ENCODE measurements at regions not wholly inside any gene's neighbourhood (a gene's known extent, or its start where the extent isn't known, plus 50 kb on each side); places are given as distances from the start of the nearest gene placed in this dataset.
"Not testable (repeated sequence)": the region's sequence is repeated elsewhere in the genome, so short reads cannot be mapped to it uniquely, and the experiment has no call there.

DNA sequence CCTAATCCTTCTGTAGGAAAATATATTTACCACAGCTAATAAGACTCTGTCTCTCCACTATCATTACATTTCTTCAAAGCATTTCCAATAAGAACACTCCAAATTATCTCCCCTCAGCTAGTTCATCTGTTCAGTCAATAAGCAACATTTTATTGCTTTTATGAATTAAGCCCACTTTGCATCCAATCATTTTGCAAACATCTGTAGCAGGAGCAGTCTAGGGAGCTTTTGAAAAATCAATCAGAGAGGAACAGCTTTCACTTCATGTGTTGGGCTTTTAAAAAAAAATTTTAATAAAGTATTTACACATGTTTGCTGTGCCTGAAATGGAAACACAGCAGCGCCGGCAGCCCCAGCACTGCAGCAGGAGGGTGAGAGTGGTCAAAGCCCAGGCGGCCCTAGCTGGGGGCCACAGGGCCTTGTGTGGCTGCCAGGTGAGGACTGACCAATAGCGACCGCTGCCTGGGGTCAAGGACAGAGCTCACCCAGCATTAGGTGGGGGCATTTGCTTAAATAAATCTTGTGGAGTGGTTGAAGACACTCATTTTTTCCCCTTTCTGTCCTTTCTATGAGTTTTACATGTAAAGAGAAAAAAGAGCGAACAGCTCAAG, 250.7 kb downstream of the RNF144A start:
- Histone ChIP-seq H3K9me3 (ENCODE audit: low read length) (no peaks in the 10 kb centered on the region), H3K36me3 (ENCODE audit: insufficient read depth, low read length) (no peaks in the 10 kb centered on the region), H3K4me1 (ENCODE audit: insufficient read depth, low read length) (peaks cover 4% of the 10 kb centered on the region), H2AFZ (ENCODE audit: low read depth, low read length) (no peak overlapping the region), H3K4me3 (ENCODE audit: low read length) (no peak overlapping the region), H3K27me3 (ENCODE audit: insufficient read depth, low read length) (no peaks in the 10 kb centered on the region)

DNA sequence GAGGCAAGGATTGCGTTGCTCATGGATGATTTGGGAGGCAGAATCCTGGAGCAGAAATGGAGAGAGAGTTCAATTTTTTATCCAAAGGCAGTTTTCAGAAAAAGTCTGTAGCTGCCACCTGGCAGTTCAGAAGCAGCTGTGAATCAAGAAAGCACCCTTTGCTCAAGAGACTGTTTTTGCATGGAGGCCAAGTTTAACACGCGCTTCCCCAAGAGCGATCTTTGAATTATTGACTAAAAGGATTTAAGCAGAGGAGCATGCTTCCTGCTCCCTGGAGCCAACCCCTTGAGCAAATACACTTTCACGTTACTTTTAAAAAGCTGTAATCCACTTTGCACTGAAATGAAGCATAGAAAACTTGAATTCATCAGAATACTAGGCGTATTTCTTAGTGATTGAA, 252.4 kb downstream of the RNF144A start:
- no peak overlapping the region for H3K4me3 ChIP-seq (ENCODE audit: low read length)
- no peaks in the 10 kb centered on the region for H3K36me3 ChIP-seq (ENCODE audit: insufficient read depth, low read length)
- H3K9me3 ChIP-seq (ENCODE audit: low read length), result no peaks in the 10 kb centered on the region
- no peak overlapping the region for H2AFZ ChIP-seq (ENCODE audit: low read depth, low read length)
- no peaks in the 10 kb centered on the region for H3K4me1 ChIP-seq (ENCODE audit: insufficient read depth, low read length)
- H3K27me3 ChIP-seq (ENCODE audit: insufficient read depth, low read length), result no peaks in the 10 kb centered on the region

DNA sequence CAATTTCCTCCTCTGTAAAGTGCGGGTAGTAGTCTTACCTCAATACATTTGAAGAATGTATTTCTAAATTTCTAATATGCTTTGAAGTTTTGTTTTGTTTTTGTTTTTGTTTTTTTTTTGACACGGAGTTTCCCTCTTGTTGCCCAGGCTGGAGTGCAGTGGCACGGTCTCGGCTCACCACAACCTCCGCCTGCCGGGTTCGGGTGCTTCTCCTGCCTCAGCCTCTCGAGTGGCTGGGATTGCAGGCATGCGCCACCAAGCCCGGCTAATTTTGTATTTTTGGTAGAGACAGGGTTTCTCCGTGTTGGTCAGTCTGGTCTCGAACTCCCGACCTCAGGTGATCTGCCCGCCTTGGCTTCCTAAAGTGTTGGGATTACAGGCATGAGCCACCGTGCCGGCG, 261.8 kb downstream of the RNF144A start:
- H3K36me3 ChIP-seq (ENCODE audit: insufficient read depth, low read length); H3K9me3 ChIP-seq (ENCODE audit: low read length); H3K4me3 ChIP-seq (ENCODE audit: low read length); H3K4me1 ChIP-seq (ENCODE audit: insufficient read depth, low read length); H2AFZ ChIP-seq (ENCODE audit: low read depth, low read length); H3K27me3 ChIP-seq (ENCODE audit: insufficient read depth, low read length): not testable (repeated sequence)

DNA sequence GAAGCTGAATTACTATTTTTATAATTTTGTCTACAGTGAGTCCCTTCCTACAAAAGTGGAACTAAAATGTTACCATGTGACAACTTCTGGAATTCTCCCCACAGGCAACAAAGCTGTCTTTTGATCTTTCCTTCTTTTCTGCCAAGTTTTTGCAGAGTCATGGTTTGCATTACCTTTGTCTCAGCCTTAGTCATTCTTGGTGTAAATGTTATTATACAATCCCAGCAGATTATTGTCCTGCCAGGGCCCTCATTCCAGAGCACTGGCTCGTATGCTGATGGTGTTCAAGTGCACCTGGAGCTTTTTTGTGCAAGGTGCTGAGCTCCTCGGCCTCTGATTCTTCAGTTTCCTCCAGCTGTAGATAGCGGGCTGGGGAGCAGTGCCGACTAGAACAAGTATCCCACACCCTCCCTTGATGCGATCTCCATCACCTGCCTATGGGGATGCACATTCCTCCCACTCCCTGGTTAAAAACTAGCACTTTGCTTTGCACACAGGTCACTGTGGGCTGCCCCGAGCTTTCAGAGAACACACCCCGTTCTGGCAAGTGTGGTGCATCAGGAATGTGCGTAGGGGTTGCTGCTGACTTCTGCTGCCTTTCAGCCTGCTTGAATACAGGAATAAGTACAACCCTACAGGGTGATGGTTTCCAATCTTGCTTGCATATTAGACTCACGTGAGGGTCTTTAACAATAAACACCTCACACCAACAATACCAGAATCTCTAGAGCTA, 263.6 kb downstream of the RNF144A start:
- H3K27me3 ChIP-seq (ENCODE audit: insufficient read depth, low read length), result no peaks in the 10 kb centered on the region
- no peaks in the 10 kb centered on the region for H3K9me3 ChIP-seq (ENCODE audit: low read length)
- no peaks in the 10 kb centered on the region for H3K36me3 ChIP-seq (ENCODE audit: insufficient read depth, low read length)
- H3K4me3 ChIP-seq (ENCODE audit: low read length), result no peak overlapping the region
- H2AFZ ChIP-seq (ENCODE audit: low read depth, low read length), result no peak overlapping the region
- peaks cover 5% of the 10 kb centered on the region for H3K4me1 ChIP-seq (ENCODE audit: insufficient read depth, low read length)

DNA sequence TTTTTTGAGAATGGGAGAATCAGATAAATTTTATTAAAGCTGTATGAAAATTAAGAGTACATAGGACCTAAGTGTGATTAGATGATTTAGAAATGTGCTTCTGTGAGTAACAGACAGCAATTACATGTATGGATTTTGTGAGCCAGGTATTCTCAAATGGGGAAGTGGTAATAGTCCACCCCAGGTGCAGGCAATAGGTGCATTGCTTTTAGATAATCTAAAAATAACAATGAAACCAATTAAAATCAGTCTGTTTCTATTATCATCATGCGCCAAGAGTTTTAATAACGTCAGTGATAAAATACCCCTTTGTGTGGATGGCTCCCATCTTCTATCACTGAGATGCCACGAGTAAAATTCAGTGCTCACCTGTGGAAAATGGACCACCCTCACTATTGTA, 265.3 kb downstream of the RNF144A start:
- H3K4me3 ChIP-seq (ENCODE audit: low read length), result no peak overlapping the region
- no peaks in the 10 kb centered on the region for H3K36me3 ChIP-seq (ENCODE audit: insufficient read depth, low read length)
- no peaks in the 10 kb centered on the region for H3K27me3 ChIP-seq (ENCODE audit: insufficient read depth, low read length)
- H2AFZ ChIP-seq (ENCODE audit: low read depth, low read length), result no peak overlapping the region
- H3K9me3 ChIP-seq (ENCODE audit: low read length), result no peaks in the 10 kb centered on the region
- peaks cover 5% of the 10 kb centered on the region for H3K4me1 ChIP-seq (ENCODE audit: insufficient read depth, low read length)

DNA sequence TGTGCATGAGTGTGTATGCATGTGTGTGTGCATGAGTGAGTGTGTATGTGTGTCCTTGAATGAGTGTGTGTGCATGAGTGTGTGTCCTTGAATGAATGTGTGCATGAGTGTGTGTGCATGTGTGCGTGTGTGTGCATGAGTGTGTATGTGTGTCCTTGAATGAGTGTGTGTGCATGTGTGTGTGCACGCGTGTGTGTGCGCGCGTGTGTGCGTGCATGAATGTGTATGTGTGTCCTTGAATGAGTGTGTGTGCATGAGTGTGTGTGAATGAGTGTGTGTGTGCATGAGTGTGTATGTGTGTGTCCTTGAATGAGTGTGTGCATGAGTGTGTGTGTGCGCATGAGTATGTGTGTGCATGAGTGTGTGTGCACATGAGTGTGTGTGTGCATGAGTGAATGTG, 271.9 kb downstream of the RNF144A start:
- Histone ChIP-seq H3K27me3 (ENCODE audit: insufficient read depth, low read length) (no peaks in the 10 kb centered on the region), H2AFZ (ENCODE audit: low read depth, low read length) (no peak overlapping the region), H3K9me3 (ENCODE audit: low read length) (no peaks in the 10 kb centered on the region), H3K4me1 (ENCODE audit: insufficient read depth, low read length) (peaks cover 22% of the 10 kb centered on the region), H3K36me3 (ENCODE audit: insufficient read depth, low read length) (no peaks in the 10 kb centered on the region), H3K4me3 (ENCODE audit: low read length) (no peak overlapping the region)

DNA sequence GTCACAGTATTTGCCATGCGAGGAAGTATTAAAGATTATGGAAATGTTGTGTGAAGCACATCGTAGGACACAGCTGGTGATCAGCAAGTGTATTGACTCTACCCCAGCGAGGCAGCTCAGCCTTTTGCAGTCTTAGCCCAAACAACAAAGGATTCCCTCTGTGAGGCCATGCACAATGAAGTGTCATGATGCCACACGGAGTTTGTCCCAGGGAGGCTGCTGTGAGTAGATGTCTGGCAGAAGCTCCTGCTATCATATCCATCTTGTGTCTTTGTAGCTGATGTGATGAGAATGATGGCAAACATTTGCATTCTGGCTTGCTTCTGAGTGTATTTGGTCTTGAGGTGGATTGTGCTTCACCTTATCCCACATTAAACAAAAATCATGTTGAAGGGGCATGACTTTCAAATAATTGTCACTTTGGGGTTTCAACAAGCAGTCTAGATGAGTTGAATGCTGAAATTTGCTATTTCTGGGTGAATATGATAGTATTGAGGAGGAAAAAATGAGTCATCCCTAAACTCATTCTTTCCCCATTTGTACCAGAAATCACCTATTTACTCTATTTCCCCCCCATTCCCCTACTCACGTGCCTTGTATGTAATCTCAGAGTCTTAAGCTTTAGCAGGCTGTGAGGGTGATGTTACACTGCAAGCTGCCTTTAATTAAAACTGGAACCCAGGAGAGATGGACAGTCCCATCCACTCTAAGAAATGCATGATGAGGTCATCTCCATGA, 273.5 kb downstream of the RNF144A start:
- no peak overlapping the region for H2AFZ ChIP-seq (ENCODE audit: low read depth, low read length)
- H3K27me3 ChIP-seq (ENCODE audit: insufficient read depth, low read length), result no peaks in the 10 kb centered on the region
- no peaks in the 10 kb centered on the region for H3K9me3 ChIP-seq (ENCODE audit: low read length)
- H3K4me1 ChIP-seq (ENCODE audit: insufficient read depth, low read length), result peaks cover 22% of the 10 kb centered on the region
- no peak overlapping the region for H3K4me3 ChIP-seq (ENCODE audit: low read length)
- H3K36me3 ChIP-seq (ENCODE audit: insufficient read depth, low read length), result no peaks in the 10 kb centered on the region

DNA sequence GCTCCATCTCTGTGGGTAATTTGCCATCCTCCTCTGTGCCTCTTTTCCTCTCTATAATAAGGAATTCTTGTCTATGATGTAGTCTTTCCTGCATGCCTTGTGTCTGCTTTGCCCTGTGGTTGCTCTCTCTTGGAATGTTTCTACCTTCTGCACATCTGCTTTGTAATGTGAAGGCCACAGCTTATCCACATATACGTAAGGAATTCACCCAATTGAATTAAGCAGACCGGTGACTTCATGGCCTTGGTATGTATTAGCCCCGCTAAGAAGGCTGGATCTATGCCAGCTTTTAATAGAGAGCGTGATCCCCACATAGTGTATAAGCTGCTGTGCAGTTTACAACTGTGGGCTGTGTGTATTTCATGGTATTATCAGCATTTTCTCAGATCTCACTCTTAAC, 274.7 kb downstream of the RNF144A start:
- Histone ChIP-seq H3K36me3 (ENCODE audit: insufficient read depth, low read length) (no peaks in the 10 kb centered on the region), H3K4me3 (ENCODE audit: low read length) (no peak overlapping the region), H2AFZ (ENCODE audit: low read depth, low read length) (no peak overlapping the region), H3K4me1 (ENCODE audit: insufficient read depth, low read length) (peaks cover 22% of the 10 kb centered on the region), H3K27me3 (ENCODE audit: insufficient read depth, low read length) (no peaks in the 10 kb centered on the region), H3K9me3 (ENCODE audit: low read length) (no peaks in the 10 kb centered on the region)

DNA sequence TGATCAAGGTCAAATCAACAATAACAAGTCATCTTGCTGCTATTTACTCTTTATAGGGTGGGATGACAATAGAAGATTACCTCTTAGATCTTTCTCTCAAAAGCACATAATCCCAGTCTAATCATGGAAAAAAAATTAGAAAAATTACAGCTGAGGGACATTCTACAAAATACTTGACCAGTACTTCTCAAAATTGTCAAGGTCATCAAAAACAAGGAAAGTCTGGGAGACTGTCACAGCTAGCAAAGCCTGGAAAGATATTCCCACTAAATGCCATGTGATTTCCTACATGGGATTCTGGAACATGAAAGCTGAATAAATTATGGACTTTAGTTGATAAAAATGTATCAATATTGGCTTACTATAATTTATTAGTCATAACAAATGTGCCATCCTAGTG, 276.2 kb downstream of the RNF144A start:
- H3K4me3 ChIP-seq (ENCODE audit: low read length), result no peak overlapping the region
- no peaks in the 10 kb centered on the region for H3K36me3 ChIP-seq (ENCODE audit: insufficient read depth, low read length)
- H3K9me3 ChIP-seq (ENCODE audit: low read length), result no peaks in the 10 kb centered on the region
- H3K27me3 ChIP-seq (ENCODE audit: insufficient read depth, low read length), result no peaks in the 10 kb centered on the region
- H3K4me1 ChIP-seq (ENCODE audit: insufficient read depth, low read length), result peaks cover 22% of the 10 kb centered on the region
- no peak overlapping the region for H2AFZ ChIP-seq (ENCODE audit: low read depth, low read length)

DNA sequence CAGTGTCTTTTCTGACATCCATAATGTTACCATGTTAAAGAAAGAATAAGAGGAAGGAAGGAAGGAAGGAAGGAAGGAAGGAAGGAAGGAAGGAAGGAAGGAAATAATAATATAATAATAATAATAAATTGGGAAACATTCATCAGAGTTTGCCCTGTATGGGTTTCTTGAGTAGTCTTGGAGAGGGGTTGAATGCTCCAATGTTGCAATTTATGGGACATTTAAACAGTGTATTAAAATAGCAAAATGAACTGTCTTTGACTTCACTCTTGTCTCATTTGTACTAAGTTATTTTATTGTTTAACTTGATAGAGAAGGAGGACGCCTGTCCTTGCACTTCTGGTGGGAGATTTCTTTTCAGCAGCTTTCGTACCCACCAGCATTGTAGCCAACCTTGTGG, 277.7 kb downstream of the RNF144A start:
- Histone ChIP-seq H3K4me3 (ENCODE audit: low read length) (no peak overlapping the region), H3K36me3 (ENCODE audit: insufficient read depth, low read length) (no peaks in the 10 kb centered on the region), H2AFZ (ENCODE audit: low read depth, low read length) (no peak overlapping the region), H3K4me1 (ENCODE audit: insufficient read depth, low read length) (peaks cover 20% of the 10 kb centered on the region), H3K27me3 (ENCODE audit: insufficient read depth, low read length) (no peaks in the 10 kb centered on the region), H3K9me3 (ENCODE audit: low read length) (no peaks in the 10 kb centered on the region)

DNA sequence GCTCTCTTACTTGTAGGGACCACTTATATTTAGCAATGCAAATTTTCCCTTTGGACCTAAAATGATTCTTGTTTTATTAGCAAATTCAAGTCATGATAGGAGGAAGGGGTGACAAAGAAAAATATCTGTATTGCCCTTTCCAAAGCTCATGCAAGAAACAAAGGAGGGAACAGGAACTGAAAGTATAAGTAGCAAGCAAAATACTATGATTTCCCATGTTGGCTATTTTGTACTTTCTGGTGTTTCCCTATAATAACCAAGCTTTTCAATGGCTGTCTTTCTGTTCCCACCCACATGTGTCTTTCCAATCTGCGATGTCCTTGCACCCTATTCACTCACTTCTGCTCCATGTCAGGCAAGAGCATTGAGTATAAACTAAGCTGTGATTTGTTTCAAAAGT, 279.7 kb downstream of the RNF144A start:
- Histone ChIP-seq H3K27me3 (ENCODE audit: insufficient read depth, low read length) (no peaks in the 10 kb centered on the region), H3K4me1 (ENCODE audit: insufficient read depth, low read length) (peaks cover 3% of the 10 kb centered on the region), H3K36me3 (ENCODE audit: insufficient read depth, low read length) (no peaks in the 10 kb centered on the region), H2AFZ (ENCODE audit: low read depth, low read length) (no peak overlapping the region), H3K4me3 (ENCODE audit: low read length) (no peak overlapping the region), H3K9me3 (ENCODE audit: low read length) (no peaks in the 10 kb centered on the region)

DNA sequence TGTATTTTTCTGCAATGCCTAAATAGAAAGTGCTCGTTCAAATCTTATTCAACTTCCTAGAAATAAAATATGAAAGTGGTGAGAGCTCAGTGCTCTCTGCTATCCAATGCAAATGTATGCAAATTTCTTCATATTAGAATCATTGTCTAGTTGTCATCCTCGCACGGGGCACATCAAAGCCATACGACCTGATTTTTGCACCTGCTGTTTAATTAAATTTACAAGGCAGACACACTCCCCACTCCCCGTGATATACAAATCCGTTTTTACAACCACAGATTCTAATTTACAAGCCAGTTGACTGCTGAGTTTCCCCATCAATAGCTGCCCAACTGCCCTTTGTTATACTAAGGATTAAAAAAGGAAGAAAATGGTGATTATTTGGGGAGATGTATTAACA, 284.6 kb downstream of the RNF144A start:
- H3K4me3 ChIP-seq (ENCODE audit: low read length), result no peak overlapping the region
- no peaks in the 10 kb centered on the region for H3K27me3 ChIP-seq (ENCODE audit: insufficient read depth, low read length)
- H2AFZ ChIP-seq (ENCODE audit: low read depth, low read length), result no peak overlapping the region
- H3K4me1 ChIP-seq (ENCODE audit: insufficient read depth, low read length), result peaks cover 2% of the 10 kb centered on the region
- no peaks in the 10 kb centered on the region for H3K36me3 ChIP-seq (ENCODE audit: insufficient read depth, low read length)
- H3K9me3 ChIP-seq (ENCODE audit: low read length), result no peaks in the 10 kb centered on the region

DNA sequence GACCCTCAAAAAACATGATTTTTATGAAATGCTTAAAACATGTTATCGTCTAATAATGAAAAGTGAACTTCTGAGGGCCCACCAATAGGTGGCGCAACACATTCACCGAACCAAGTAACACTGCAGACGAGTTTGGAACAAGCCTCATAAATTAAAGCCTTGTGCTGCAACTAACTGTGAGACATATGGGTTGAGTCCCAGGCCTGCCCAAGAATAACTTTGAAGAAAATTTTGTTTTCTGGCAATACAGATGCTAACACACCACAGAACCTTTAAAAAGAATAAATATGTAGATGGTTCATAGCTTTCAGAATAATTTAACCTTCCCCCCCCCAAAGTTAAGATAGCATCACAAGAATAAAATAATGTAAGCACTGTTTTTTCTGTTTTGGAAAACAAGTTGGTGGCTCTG, 285.9 kb downstream of the RNF144A start:
- no peaks in the 10 kb centered on the region for H3K9me3 ChIP-seq (ENCODE audit: low read length)
- no peak overlapping the region for H3K4me3 ChIP-seq (ENCODE audit: low read length)
- no peak overlapping the region for H2AFZ ChIP-seq (ENCODE audit: low read depth, low read length)
- no peaks in the 10 kb centered on the region for H3K27me3 ChIP-seq (ENCODE audit: insufficient read depth, low read length)
- H3K4me1 ChIP-seq (ENCODE audit: insufficient read depth, low read length), result peaks cover 2% of the 10 kb centered on the region
- H3K36me3 ChIP-seq (ENCODE audit: insufficient read depth, low read length), result no peaks in the 10 kb centered on the region

Measured in neuron (in vitro differentiated cells).